HL-60/S4 (cell line): ENCODE measurements at regions not wholly inside any gene's neighbourhood (a gene's known extent, or its start where the extent isn't known, plus 50 kb on each side); places are given as distances from the start of the nearest gene placed in this dataset.
"Not testable (repeated sequence)": the region's sequence is repeated elsewhere in the genome, so short reads cannot be mapped to it uniquely, and the experiment has no call there.

ENCODE experiments used
- in situ Hi-C: fragments of 300-500 bp; cut with MboI; formaldehyde crosslinking; loops from 2 replicates; pipeline ENCODE4 v1.14.3; 2022; ENCODE audit warnings: low sequenced_read_pairs

- in situ Hi-C loops = no loop called here
Observed at GRCh38 chr3:191148131-191148530, 50.9 kb upstream of the OSTN start.

GRCh38 chr3:191143224-191143623, 55.8 kb upstream of the OSTN start:
- in situ Hi-C loops = no loop called here

GRCh38 chr3:191141728-191142127, 57.3 kb upstream of the OSTN start:
- in situ Hi-C loops = no loop called here

- in situ Hi-C loops = no loop called here
Observed at GRCh38 chr3:191139736-191140135, 59.3 kb upstream of the OSTN start.

- in situ Hi-C loops = no loop called here
Observed at GRCh38 chr3:191138937-191139336, 60.1 kb upstream of the OSTN start.

- in situ Hi-C loops = no loop called here
Observed at GRCh38 chr3:191137708-191138107, 61.3 kb upstream of the OSTN start.

GRCh38 chr3:191136347-191136746, 62.7 kb upstream of the OSTN start:
- in situ Hi-C loops = no loop called here

GRCh38 chr3:191135175-191135574, 63.9 kb upstream of the OSTN start:
- in situ Hi-C loops = no loop called here

- in situ Hi-C loops = no loop called here
Observed at GRCh38 chr3:191133359-191133758, 65.7 kb upstream of the OSTN start.

GRCh38 chr3:191131305-191131704, 67.7 kb upstream of the OSTN start:
- in situ Hi-C loops = no loop called here

- in situ Hi-C loops = not testable (repeated sequence)
Observed at GRCh38 chr3:191124891-191125290, 74.2 kb upstream of the OSTN start.

GRCh38 chr3:191123946-191124345, 75.1 kb upstream of the OSTN start:
- in situ Hi-C loops = no loop called here

- in situ Hi-C loops = no loop called here
Observed at GRCh38 chr3:191123231-191123630, 75.8 kb upstream of the OSTN start.

GRCh38 chr3:191120447-191121298, 78.4 kb upstream of the OSTN start:
- in situ Hi-C loops = no loop called here

- in situ Hi-C loops = no loop called here
Observed at GRCh38 chr3:191119415-191120295, 79.4 kb upstream of the OSTN start.

- in situ Hi-C loops = no loop called here
Observed at GRCh38 chr3:191111722-191112121, 87.3 kb upstream of the OSTN start.

GRCh38 chr3:191105418-191105817, 93.6 kb upstream of the OSTN start:
- in situ Hi-C loops = no loop called here

- in situ Hi-C loops = no loop called here
Observed at GRCh38 chr3:191100516-191100915, 98.5 kb upstream of the OSTN start.

GRCh38 chr3:191094057-191094845, 104.8 kb upstream of the OSTN start:
- in situ Hi-C loops = no loop called here

GRCh38 chr3:191087391-191087790, 111.7 kb upstream of the OSTN start:
- in situ Hi-C loops = no loop called here

GRCh38 chr3:191085091-191085490, 114.0 kb upstream of the OSTN start:
- in situ Hi-C loops = no loop called here
